GM06990 (cell line): ENCODE measurements at regions not wholly inside any gene's neighbourhood (a gene's known extent, or its start where the extent isn't known, plus 50 kb on each side); places are given as distances from the start of the nearest gene placed in this dataset.

Experiments used
- DNase-seq: peaks from one replicate; pipeline ENCODE4 v3.0.0-alpha.2; 2011; ENCODE audit not compliant: insufficient read length; ENCODE audit errors: extremely low read depth
- H3K27me3 ChIP-seq: replicated peaks from 2 replicates; pipeline ENCODE4 v1.6.0; 2011; ENCODE audit warnings: low read length; ENCODE audit not compliant: control insufficient read depth, insufficient read depth
- H3K36me3 ChIP-seq: 2 replicates; pipeline ENCODE4 v1.5.1; 2011; ENCODE audit warnings: low read length; ENCODE audit not compliant: control insufficient read depth, insufficient read depth
- H3K4me3 ChIP-seq: replicated peaks from 2 replicates; pipeline ENCODE4 v1.5.1; 2011; ENCODE audit warnings: low read depth, mild to moderate bottlenecking, control low read depth, low read length
- TF ChIP-seq, protein P1 (sequence below): IDR thresholded peaks from 2 replicates; pipeline ENCODE4 v1.5.1; 2011; ENCODE audit warnings: low read length, control low read depth, mild to moderate bottlenecking, inconsistent platforms; ENCODE audit not compliant: insufficient read depth, poor library complexity, severe bottlenecking

GRCh38 chr1:60423146-60423780 is 349.7 kb upstream of the C1orf87 start:
- no peaks in the 10 kb centered on the region for H3K36me3 ChIP-seq
- TF ChIP-seq, protein P1, sequence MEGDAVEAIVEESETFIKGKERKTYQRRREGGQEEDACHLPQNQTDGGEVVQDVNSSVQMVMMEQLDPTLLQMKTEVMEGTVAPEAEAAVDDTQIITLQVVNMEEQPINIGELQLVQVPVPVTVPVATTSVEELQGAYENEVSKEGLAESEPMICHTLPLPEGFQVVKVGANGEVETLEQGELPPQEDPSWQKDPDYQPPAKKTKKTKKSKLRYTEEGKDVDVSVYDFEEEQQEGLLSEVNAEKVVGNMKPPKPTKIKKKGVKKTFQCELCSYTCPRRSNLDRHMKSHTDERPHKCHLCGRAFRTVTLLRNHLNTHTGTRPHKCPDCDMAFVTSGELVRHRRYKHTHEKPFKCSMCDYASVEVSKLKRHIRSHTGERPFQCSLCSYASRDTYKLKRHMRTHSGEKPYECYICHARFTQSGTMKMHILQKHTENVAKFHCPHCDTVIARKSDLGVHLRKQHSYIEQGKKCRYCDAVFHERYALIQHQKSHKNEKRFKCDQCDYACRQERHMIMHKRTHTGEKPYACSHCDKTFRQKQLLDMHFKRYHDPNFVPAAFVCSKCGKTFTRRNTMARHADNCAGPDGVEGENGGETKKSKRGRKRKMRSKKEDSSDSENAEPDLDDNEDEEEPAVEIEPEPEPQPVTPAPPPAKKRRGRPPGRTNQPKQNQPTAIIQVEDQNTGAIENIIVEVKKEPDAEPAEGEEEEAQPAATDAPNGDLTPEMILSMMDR, result no peak
- no peaks in the 10 kb centered on the region for H3K27me3 ChIP-seq
- no peak overlapping the region for H3K4me3 ChIP-seq
- DNase-seq, result no peak

DNA sequence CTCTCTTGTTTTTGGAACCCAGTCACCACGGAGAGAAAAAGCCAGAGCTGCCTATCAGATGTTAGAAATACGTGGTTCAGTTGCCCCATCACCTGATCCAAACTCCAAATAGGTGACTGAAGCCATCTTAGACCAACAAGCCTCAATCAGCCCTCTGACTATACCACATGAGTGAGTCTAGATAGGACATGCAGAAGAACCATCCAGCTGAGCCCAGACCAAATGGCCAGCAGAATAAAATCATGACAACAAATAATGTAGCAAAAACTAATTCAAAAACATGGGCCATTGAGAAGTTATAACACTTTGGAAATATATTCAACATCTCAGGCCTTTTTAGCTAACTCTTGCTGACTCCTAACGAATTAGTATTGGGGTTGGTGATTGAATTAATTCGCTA is 348.4 kb upstream of the C1orf87 start:
- Histone ChIP-seq H3K36me3 (no peaks in the 10 kb centered on the region), H3K27me3 (no peaks in the 10 kb centered on the region), H3K4me3 (no peak overlapping the region)
- TF ChIP-seq, protein P1, result no peak
- DNase-seq, result no peak

DNA sequence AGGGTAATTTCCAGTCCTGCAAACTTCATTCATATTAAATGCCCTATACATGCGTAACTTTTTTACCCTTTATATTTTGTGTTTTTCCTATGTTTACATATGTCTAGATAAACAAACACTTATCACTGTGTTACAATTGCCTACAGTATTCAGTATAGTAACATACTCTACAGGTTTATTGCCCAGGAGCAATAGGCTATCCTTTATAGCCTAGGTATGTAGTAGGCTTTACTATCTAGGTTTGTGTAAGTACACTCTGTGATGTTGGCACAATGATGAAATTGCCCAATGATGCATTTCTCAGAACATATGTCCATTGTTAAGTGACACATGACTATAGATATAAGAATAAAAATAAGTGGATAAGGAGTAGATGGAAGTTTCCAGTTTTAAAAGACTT is 345.5 kb upstream of the C1orf87 start:
- Histone ChIP-seq H3K27me3 (no peaks in the 10 kb centered on the region), H3K4me3 (no peak overlapping the region), H3K36me3 (no peaks in the 10 kb centered on the region)
- DNase-seq, result no peak
- TF ChIP-seq, protein P1, result no peak

GRCh38 chr1:60415696-60416095 is 342.1 kb upstream of the C1orf87 start:
- TF ChIP-seq, protein P1, result no peak

GRCh38 chr1:60413091-60413490 is 339.5 kb upstream of the C1orf87 start:
- Histone ChIP-seq H3K27me3 (no peaks in the 10 kb centered on the region), H3K4me3 (no peak overlapping the region), H3K36me3 (no peaks in the 10 kb centered on the region)
- TF ChIP-seq, protein P1, result no peak
- DNase-seq, result no peak

More at GRCh38 chr1:60415696-60416095, 342.1 kb upstream of the C1orf87 start:
- Histone ChIP-seq H3K4me3 (no peak overlapping the region), H3K36me3 (no peaks in the 10 kb centered on the region), H3K27me3 (no peaks in the 10 kb centered on the region)
- DNase-seq, result no peak

DNA sequence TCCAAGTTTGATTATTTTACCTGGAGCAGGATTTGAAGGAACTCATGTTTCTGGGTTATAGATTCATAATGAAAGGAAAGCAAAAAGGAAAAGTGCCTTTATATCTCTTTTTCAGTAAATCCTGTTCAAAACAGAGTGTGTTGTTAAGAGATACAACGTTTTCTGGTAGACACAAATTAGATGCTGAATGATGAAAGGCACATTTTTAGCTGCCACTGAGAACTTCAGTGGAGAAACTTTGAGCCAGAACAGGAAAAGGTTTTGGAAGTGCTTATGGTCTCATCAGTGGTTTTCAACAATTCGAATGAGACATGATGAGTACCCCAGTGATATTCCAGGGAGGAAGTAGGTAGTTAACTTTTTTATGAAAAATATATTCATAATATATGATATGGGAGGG is 338.0 kb upstream of the C1orf87 start:
- no peaks in the 10 kb centered on the region for H3K27me3 ChIP-seq
- TF ChIP-seq, protein P1, result no peak

More for the DNA sequence above, 338.0 kb upstream of the C1orf87 start:
- H3K4me3 ChIP-seq, result no peak overlapping the region
- no peak for DNase-seq
- no peaks in the 10 kb centered on the region for H3K36me3 ChIP-seq
